KMS-11 (cell line): ENCODE measurements at regions not wholly inside any gene's neighbourhood (a gene's known extent, or its start where the extent isn't known, plus 50 kb on each side); places are given as distances from the start of the nearest gene placed in this dataset.

Experiments used
- H2AFZ ChIP-seq: fragments of 200-600 bp; sonication (generic); 2 replicates; pipeline ENCODE4 v1.6.1; 2016; ENCODE audit warnings: antibody characterized with exemption, mixed run types, low read depth
- H3K27ac ChIP-seq: fragments of 200-600 bp; sonication (generic); 2 replicates; pipeline ENCODE4 v1.6.1; 2016; ENCODE audit warnings: mild to moderate bottlenecking, mixed run types
- H3K27me3 ChIP-seq: fragments of 200-600 bp; sonication (generic); 2 replicates; pipeline ENCODE4 v1.6.1; 2017; ENCODE audit warnings: mild to moderate bottlenecking, low read depth, mixed run types, moderate library complexity; ENCODE audit not compliant: insufficient read depth
- H3K36me3 ChIP-seq: fragments of 200-600 bp; sonication (generic); 2 replicates; pipeline ENCODE4 v1.6.1; 2017; ENCODE audit warnings: mild to moderate bottlenecking, mixed run types; ENCODE audit not compliant: insufficient read depth
- H3K4me1 ChIP-seq: fragments of 200-600 bp; sonication (generic); 2 replicates; pipeline ENCODE4 v1.6.1; 2016; ENCODE audit warnings: mild to moderate bottlenecking, low read depth, mixed run types; ENCODE audit not compliant: poor library complexity, severe bottlenecking
- H3K4me2 ChIP-seq: fragments of 200-600 bp; sonication (generic); 2 replicates; pipeline ENCODE4 v1.7.0; 2016; ENCODE audit warnings: mild to moderate bottlenecking, mixed run types
- H3K4me3 ChIP-seq: fragments of 200-600 bp; sonication (generic); IDR thresholded peaks from 2 replicates; pipeline ENCODE4 v1.6.1; 2017; ENCODE audit warnings: low read depth, low read length, mixed read lengths; ENCODE audit not compliant: insufficient read depth
- H3K79me2 ChIP-seq: fragments of 200-600 bp; sonication (generic); 2 replicates; pipeline ENCODE4 v1.6.1; 2016; ENCODE audit warnings: low read depth, mixed run types; ENCODE audit not compliant: insufficient read depth
- H3K9ac ChIP-seq: fragments of 200-600 bp; sonication (generic); 2 replicates; pipeline ENCODE4 v1.6.1; 2016; ENCODE audit warnings: mild to moderate bottlenecking, mixed run types
- H4K20me1 ChIP-seq: fragments of 200-600 bp; sonication (generic); 2 replicates; pipeline ENCODE4 v1.6.1; 2016; ENCODE audit warnings: mild to moderate bottlenecking, mixed run types; ENCODE audit not compliant: insufficient read depth
- CTCF ChIP-seq: fragments of 200-600 bp; sonication (generic); conservative IDR thresholded peaks from 2 replicates; pipeline ENCODE4 v1.6.1; 2017; ENCODE audit warnings: low read depth, mild to moderate bottlenecking, antibody characterized with exemption, low read length, moderate library complexity, mixed read lengths

GRCh38 chr1:115473986-115474565, 136.0 kb upstream of the NGF start:
- H3K4me1 ChIP-seq = no peaks in the 10 kb centered on the region
- H4K20me1 ChIP-seq = no peaks in the 10 kb centered on the region
- no peak overlapping the region for H2AFZ ChIP-seq
- H3K9ac ChIP-seq = no peak overlapping the region
- no peak overlapping the region for H3K27ac ChIP-seq
- H3K27me3 ChIP-seq = no peaks in the 10 kb centered on the region
- no peaks in the 10 kb centered on the region for H3K79me2 ChIP-seq
- no peaks in the 10 kb centered on the region for H3K36me3 ChIP-seq
- H3K4me2 ChIP-seq = no peak overlapping the region
- no peak for TF ChIP-seq CTCF
- H3K4me3 ChIP-seq = no peak overlapping the region

- Histone ChIP-seq H3K9ac (no peak overlapping the region), H3K36me3 (no peaks in the 10 kb centered on the region), H3K4me1 (no peaks in the 10 kb centered on the region), H4K20me1 (no peaks in the 10 kb centered on the region), H2AFZ (no peak overlapping the region), H3K79me2 (no peaks in the 10 kb centered on the region), H3K4me2 (no peak overlapping the region), H3K27me3 (no peaks in the 10 kb centered on the region), H3K4me3 (no peak overlapping the region), H3K27ac (no peak overlapping the region)
- peak; percentile 79 for TF ChIP-seq CTCF
Measured at GRCh38 chr1:115469703-115470476, 131.8 kb upstream of the NGF start.

- no peaks in the 10 kb centered on the region for H3K36me3 ChIP-seq
Measured at GRCh38 chr1:115467790-115468189, 129.7 kb upstream of the NGF start.

GRCh38 chr1:115467196-115467595, 129.1 kb upstream of the NGF start:
- no peak overlapping the region for H3K4me3 ChIP-seq
- no peaks in the 10 kb centered on the region for H3K36me3 ChIP-seq
- no peaks in the 10 kb centered on the region for H3K79me2 ChIP-seq
- no peak for TF ChIP-seq CTCF
- no peak overlapping the region for H3K27ac ChIP-seq
- H2AFZ ChIP-seq = no peak overlapping the region
- no peaks in the 10 kb centered on the region for H3K27me3 ChIP-seq
- no peaks in the 10 kb centered on the region for H4K20me1 ChIP-seq
- H3K4me2 ChIP-seq = no peak overlapping the region
- H3K9ac ChIP-seq = no peak overlapping the region
- H3K4me1 ChIP-seq = no peaks in the 10 kb centered on the region

More at GRCh38 chr1:115467790-115468189, 129.7 kb upstream of the NGF start:
- Histone ChIP-seq H3K4me3 (no peak overlapping the region), H4K20me1 (no peaks in the 10 kb centered on the region), H3K9ac (no peak overlapping the region), H3K27ac (no peak overlapping the region), H3K4me2 (no peak overlapping the region), H3K27me3 (no peaks in the 10 kb centered on the region), H2AFZ (no peak overlapping the region), H3K4me1 (no peaks in the 10 kb centered on the region), H3K79me2 (no peaks in the 10 kb centered on the region)
- no peak for TF ChIP-seq CTCF
